SK-N-DZ (cell line): ENCODE measurements at regions not wholly inside any gene's neighbourhood (a gene's known extent, or its start where the extent isn't known, plus 50 kb on each side); places are given as distances from the start of the nearest gene placed in this dataset.
"Not testable (repeated sequence)": the region's sequence is repeated elsewhere in the genome, so short reads cannot be mapped to it uniquely, and the experiment has no call there.

ENCODE experiments used
- DNase-seq: peaks from one replicate; pipeline ENCODE4 v3.0.0-alpha.2; 2015; ENCODE audit warnings: low spot score

DNA sequence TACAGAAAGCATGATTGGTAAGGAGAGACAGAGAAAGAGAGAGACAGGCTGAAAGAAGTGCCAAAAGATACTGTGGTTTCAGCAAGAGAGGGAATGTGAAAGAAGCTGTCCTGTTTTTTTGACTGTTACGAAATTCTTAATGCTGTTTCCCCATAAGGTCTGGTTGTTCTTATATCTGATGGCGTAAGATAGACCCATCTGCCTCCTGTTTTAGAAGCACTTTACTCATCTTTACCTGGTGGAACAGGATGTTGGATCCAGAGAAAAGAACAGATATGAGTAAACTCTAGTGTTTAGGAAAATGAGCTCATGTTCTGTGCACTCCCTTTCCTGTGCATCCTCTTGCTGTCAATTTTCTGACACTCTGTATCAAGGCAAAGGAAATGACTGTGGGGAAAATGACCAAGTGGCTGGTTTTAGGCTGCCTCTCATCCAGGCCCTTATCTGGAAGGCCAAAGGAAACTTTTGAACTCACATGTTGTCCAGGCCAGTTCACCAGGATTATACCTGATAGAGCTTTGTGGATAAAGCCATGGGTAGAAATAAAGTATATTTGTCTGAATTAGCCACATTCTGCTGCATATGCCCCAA lies 311.7 kb upstream of the HTR2C start:
- no peak for DNase-seq

DNA sequence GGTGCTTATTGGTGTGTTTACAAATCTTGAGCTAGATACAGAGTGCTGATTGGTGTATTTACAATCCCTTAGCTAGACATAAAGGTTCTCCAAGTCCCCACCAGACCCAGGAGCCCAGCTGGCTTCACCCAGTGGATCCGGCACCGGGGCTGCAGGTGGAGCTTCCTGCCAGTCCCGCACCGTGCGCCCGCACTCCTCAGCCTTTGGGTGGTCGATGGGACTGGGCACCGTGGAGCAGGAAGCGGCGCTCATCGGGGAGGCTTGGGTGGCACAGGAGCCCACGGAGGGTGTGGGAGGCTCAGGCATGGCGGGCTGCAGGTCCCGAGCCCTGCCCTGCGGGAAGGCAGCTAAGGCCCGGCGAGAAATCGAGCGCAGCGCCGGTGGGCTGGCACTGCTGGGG lies 313.5 kb upstream of the HTR2C start:
- not testable (repeated sequence) for DNase-seq

DNA sequence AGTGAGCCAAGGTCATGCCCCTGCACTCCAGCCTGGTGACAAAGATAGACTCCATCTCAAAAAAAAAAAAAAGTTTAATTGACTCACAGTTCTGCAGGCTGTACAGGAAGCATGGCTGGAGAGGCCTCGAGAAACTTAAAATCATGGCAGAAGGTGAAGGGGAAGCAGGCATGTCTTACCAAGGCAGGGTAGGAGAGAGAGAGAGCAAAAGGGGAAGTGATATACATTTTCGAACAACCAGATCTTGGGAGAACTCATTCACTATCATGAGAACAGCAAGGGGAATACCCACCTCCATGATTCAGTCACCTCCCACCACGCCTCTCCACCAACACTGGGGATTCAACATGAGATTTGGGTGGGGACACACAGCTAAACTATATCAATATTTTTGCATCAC lies 315.2 kb upstream of the HTR2C start:
- DNase-seq, result no peak

DNA sequence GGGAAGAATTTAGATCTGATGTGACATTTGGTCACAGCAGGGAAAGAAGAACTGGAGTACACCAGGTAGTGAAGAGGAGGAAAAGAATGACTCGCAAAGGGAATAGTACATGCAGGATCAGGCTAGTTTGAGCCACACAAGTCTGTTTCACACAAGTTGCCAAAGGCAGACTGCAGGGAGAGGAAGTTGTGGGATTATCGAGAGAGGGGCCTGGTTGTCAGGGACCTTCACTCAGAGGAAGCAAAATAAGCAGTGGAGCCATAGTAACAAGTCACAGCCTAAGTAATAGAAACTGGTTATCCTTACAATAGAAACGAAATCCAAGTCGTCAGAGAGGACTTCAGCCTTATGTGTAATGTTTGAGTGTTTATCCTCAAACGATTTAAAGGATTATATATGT lies 316.7 kb upstream of the HTR2C start:
- DNase-seq, result no peak

DNA sequence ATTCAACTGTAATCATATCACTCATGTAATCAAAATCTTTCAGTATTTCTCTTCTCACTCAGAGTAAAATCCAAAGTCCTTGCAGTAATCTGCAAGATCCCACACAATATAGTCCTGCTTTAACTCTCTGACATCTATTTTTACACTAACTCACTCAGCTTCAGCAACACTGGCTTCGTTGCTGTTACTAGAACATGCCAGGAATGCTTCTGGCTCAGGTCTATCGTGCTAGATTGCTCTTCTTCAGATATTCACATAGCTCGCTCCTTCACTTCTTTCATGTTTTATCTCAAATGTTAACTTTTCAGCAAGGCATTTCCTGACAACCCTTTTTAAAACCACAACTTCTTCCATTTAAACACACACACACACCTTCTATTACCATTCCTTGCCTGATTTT lies 331.7 kb upstream of the HTR2C start:
- DNase-seq, result no peak

DNA sequence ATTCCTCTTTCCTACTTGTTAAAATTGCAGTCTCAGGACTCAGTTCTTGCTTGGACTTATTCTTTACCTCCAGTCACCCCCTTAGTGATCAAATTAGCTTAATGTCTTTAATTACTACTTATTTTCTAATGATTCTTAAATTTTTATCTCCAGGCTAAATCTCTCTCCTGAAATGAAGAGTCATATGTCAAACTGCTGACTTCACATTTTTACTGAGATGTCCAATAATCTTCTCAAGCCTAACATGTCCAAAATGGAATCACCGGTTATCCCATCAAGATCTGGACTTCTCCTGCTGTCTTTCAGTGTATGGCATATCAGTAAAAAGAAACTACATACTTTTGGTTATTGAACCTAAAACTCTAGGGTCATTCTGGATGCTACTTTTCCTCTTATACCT lies 332.3 kb upstream of the HTR2C start:
- no peak for DNase-seq

DNA sequence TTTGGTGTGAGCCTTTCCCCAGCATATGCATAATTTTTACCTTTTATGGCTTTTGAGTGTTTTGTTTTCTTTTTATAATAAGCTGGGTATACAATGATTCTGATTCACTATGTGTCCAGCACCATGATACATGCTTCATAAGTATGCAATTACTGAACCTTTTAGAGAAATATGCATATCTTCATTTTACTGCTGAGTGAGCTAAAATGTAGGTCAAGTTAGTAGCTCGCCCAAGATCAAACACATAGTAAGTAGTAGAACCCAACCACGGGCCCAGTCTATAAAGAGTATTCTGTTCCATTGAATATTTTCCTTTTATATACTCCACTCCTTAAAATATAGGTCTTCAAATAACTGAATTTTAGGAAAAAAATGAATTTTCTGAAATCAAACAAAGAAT lies 362.4 kb upstream of the HTR2C start:
- DNase-seq, result no peak

DNA sequence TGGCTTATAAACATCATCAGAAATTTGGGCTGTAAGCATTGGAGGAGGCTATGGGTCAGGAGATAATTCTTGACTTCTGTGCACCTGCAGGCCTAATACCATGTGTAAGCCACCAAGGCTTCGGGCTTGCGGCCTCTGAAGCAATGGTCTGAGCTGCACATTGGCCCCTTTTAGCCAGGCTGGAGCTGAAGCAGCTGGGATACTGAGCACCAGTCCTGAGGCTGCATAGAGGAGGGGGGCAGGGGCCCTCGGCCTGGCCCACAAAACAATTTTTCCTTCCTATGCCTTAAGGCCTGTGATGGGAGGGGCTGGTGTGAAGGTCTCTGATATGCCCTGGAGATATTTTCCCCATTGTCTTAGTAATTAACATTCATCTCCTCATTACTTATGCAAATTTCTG lies 373.0 kb upstream of the HTR2C start:
- DNase-seq, result no peak

DNA sequence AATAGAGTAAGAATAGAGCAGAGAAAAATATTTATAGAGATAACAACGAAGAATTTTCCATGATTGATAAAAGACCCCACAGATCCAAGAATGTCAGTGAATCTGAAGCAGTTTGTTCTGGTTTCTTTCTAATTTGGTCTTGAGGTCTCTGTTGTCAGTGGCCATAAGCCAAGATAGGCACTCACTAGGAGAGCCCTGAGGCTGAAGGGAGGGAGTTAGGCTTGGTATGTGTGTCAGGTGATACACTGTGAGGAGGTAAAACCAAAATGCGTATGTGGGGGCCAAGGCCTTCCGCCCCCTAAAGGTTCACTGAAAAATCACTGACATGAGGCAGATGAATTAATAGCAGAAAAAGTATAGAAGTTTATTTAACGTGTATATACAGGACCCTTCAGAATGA lies 382.3 kb upstream of the HTR2C start:
- no peak for DNase-seq

DNA sequence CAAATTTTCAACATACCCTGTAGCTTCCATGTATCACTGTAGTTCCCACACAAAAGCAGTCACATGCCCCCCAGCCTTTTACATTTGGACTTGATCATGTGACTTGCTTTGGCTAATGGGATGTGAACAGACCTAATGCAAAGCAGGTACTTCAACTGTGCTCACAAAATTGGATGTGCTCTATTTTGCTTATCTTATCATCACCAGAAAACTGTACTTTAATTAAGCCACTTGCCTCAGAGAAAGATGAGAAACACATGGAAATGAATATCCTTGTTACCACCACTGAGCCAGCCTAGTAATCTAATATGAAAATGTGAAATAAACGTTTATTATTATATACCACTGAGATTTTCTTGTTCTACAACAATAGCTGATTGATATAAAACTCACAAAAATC lies 402.7 kb upstream of the HTR2C start:
- DNase-seq, result peak; percentile 26

DNA sequence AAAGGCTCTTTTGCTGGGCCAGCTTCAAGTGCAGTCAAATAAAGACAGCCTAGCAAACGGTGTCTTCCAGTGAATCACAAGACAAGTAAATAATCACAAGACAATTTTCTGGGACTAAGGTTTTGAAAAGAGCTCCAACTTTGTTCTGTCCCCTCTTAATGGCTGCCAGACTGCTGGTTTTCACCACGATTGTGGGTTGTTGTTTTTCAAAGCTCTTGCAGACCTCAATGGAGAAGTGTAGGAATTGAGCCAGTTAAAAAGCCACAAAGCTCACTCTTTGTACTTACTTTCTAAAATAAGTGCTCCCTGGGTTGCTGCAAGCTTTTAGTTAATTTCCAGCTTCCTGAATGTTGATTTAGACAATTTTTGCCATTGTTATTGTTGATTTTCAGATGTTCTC lies 405.8 kb upstream of the HTR2C start:
- no peak for DNase-seq

DNA sequence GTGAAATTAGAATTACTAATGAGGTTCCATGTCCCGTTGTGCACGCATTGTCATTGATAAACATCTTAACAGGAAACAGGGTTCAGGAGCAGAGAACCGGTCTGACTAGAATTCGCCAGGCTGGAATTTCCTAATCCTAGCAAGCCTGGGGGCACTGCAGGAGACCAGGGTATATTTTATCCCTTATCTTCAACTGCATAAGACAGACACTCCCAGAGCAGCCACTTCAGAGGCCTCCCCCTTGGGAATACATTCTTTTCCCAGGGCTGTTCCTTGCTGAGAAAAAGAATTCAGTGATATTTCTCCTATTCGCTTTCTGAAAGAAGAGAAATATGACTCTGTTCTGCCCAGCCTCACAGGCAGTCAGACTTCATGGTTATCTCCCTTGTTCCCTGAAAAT lies 416.6 kb upstream of the HTR2C start:
- DNase-seq, result peak; percentile 29

DNA sequence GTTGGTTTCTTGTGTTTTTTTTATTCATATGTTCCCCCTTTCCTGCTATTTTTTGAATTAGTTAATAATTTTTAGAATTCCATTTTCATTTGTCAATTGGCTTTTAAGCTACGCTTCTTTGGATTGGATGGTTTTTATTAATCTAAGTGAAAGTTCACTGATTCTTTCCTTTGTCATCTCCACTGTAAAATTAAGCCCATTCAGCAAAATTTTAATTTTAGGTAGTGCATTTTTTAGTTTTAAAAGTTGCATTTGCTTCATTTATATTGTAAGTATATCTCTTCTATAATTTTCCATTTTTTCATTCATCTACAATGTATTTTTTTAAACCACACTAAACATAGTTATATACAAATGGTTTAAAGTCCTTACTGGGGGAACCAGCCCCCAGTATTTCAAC lies 417.3 kb upstream of the HTR2C start:
- DNase-seq, result no peak

DNA sequence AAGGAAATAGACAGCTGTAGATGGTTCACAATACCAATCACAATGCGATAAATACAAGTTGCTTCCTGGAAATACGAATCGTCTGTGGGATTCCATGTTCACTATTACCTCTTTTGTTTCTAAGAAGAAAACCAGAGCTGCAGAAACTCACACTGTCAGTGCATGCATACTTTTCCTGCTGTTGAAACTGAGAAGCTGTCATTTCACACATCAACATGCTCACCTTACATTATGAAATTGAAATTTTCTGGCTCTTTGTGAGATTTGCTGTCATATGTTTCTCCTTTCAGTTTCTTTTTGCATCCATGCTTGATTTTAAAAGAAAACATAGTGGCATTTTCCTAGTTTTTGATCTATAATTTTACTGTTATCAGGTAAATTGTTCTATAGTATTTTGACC lies 418.3 kb upstream of the HTR2C start:
- DNase-seq, result no peak

DNA sequence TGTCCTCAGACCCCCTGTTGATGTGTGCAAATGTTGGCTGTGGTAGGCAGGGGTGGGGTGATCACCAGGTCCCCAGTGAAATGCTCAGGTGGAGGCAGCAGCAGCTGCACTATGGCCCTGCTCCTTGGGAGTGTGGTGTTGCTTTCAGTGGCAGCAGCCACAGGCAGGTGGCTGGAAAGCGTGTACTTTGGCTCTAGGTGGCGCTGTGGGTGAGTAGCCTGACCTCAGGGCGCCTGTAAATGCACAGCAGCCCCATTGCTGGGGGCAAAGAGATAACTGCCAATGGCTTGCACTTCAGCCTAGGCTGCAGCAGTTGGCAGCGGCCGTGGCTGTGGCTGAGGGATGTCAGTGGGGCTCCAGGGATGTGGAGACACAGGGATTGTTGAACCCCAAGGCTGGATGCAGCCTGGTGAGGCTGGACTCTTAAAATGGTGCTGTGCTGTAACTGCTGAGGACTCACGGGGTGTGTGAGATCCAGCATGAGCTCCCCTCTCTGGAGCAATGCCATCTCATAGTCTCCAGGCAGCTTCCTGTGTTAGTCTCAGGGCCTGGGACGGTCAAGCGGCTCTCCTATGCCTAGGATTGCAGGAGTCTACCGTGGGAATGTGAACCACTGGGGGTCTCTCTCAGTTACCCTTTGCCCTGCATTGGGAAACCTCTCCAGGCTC lies 421.7 kb upstream of the HTR2C start:
- DNase-seq, result peak; percentile 5

DNA sequence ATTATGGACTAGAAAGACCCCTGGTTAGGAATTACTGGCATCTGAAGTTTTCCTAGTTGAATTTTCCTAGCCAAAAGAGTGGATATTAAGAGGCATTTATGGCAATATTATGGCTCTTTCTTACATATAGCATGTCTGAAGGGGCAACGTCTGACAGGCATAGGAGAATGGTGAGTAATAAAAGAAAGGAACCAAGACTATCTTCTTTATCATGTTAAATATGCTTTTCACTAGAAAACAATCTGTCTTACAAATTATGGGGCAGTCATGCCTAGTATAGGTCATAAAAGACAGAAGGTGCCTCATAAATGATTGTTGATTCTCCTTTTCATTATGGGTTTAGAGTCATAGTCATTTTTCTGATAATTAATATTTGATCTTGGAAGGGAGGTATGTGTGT lies 431.1 kb upstream of the HTR2C start:
- DNase-seq, result no peak

DNA sequence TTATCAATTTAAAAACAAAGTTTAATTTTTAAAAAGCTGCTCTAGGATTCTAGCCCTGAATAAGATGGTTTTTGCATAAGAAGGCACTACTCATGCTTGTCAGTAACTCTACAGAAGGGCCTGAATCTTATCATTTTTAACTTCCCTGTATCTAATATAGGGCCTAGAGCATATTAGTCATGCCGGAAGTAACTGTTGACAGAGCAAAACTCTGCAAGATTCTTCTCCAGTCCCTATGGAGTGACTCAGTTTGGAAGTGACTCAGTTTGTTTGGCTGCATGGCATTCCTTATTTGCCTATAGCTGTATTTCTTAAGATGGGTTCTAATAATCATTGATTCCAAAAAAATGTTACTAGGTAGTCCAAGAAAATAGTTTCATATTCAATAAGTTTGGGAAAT lies 431.8 kb upstream of the HTR2C start:
- no peak for DNase-seq

DNA sequence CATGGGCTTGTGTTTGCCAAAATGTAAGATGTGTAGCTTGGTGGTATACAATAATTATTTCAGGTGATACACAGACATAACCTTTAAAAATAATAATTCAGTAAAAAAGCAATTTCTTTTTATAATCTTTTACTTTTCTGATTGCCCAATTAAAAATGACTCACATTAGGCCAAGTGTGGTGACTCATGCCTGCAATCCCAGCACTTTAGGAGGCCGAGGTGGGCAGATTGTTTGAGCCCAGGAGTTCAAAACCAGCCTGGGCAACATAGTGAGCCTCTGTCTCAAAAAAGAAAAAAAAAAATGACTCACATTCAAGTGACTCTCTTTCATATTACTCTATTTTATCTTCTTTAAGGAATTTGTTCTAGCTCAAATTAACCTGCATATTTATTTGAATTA lies 449.4 kb upstream of the HTR2C start:
- DNase-seq, result no peak

DNA sequence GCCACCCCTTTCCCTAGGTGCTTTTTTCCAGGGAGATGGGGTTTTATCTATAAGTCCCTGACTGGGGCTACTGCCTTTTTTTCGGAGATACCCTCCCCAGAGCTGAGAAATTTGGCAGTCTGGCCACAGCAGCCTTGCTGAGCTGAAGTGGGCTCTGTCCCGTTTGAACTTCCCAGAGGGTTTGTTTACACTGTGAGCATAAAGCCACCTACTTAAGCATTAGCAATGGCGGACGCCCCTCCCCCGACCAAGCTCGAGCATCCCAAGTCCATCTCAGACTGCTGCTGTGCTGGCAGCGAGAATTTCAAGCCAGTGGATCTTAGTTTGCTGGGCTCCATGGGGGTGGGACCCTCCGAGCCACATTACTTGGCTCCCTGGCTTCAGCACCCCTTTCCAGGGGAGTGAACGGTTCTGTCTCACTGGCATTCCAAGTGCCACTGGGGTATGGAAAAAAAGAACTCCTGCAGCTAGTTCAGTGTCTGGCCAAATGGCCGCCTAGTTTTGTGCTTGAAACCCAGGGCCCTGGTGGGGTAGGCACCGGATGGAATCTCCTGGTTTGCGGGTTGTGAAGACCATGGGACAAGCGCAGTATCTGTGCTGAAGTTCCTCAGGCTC lies 456.4 kb upstream of the HTR2C start:
- no peak for DNase-seq

DNA sequence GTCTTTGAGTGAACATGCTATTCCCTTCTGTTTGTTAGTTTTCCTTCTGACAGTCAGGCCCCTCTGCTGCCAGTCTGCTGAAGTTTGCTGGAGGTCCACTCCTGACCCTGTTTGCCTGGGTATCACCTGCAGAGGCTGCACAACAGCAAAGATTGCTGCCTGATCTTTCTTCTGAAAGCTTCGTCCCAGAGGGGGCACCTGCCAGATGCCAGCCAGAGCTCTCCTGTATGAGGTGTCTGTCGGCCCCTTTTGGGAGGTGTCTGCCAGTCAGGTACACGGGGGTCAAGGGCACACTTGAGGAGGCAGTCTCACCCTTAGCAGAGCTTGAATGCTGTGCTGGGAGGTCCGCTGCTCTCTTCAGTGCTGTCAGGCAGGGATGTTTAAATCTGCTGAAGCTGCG lies 456.9 kb upstream of the HTR2C start:
- no peak for DNase-seq

DNA sequence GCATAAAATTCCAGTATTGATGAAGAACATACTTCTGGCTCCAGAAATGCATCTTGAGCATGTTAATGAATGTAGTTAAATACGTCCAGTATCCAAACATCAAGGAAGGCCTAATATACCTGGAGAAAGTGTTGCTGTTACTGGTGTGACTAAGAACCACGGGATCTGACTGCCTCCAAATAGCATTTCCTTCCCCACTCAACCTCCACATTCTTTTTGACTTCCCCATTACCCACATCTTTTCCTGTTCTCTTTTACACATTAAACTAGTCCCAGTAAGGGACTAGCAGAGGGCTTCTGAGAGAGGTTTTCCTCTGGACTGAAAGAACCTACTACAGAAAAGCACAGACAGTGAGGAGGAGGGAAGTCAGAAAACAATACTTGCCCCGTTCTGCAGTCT lies 482.8 kb upstream of the HTR2C start:
- DNase-seq, result no peak

DNA sequence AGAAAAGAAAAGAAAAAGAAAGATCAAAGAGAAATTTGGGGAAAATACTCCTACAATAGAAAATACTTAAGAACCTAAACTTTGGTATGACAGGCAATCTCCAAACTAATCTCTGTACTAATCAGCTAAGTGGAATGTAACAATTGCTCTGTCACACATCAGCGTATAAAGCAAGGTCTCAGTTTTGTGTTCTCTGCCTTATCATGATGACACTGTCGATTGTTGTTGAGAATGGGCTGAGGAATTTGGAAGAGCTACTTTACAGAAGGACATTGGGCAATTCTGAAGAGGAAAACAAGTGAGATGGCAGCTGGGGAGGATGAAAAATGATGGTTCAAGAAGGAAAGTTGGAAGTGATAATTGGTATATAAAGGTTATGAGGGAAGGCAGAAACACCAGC lies 486.0 kb upstream of the HTR2C start:
- no peak for DNase-seq

DNA sequence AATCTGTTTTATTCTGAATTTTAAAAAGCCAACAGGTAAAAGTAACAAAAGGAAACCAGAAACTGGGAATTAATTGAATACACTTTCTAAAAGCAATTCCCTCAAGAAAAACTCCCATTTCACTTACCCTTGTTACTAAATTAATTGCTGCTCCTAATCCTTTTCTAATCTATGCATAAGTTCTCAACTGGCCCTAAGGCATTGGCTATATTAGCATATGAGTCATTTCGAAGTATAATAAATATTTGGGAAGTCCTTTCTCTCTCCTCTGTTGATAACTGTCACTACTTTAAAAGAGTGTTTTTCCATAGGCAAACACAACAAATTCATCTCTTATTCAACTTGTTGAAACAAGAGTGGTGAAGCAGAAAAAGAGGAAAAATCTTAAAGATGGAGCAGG lies 486.5 kb upstream of the HTR2C start:
- DNase-seq, result no peak

DNA sequence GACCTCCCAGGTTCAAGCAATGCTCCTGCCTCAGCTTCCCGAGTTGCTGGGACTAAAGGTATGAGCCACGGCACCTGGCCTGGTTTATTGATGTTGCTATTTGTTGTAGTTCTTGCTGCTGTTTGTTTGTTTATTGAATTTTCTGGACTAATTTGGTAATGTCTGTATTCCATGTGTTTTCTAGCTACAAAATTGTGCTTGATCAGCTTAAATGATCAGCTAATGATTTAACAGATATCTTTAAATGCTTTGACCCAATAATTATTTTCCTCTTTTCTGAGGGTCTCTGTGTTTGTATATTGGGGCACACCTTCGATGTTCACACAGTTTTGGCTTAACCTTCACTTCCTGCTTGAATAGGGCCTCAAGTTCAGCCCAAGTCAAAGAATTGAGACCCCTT lies 488.1 kb upstream of the HTR2C start:
- DNase-seq, result no peak
